ENCODE measurements at regions not wholly inside any gene's neighbourhood (a gene's known extent, or its start where the extent isn't known, plus 50 kb on each side); places are given as distances from the start of the nearest gene placed in this dataset.
A peak's percentile ranks its signal among the peaks of the same experiment; 100 is the strongest.

GRCh38 chr7:52088008-52088901 is 771.6 kb upstream of the COBL start:
- H3K4me3 ChIP-seq (ENCODE audit: low read depth, low read length), result peak overlapping the region; percentile 21

DNA sequence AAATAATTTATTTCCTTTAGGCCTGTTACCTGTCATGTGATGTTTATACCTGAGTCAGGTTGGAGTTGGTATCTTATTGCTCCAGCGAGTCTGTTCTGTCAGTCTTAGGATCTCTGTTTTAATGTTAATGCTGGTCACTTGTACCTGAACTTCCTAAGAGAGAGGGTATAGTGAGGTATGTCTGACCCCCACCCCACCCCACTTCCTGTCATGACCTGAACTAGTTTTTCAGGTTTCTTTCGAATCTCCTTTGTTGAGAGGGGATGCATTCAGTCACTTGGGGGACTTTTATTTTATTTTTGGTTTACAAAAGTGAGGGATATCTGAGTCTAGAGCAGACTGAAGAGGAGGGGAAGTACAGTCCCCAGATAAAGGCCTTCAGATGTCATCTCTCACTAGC is 769.0 kb upstream of the COBL start:
- no peak overlapping the region for H3K4me3 ChIP-seq (ENCODE audit: low read depth, low read length)

DNA sequence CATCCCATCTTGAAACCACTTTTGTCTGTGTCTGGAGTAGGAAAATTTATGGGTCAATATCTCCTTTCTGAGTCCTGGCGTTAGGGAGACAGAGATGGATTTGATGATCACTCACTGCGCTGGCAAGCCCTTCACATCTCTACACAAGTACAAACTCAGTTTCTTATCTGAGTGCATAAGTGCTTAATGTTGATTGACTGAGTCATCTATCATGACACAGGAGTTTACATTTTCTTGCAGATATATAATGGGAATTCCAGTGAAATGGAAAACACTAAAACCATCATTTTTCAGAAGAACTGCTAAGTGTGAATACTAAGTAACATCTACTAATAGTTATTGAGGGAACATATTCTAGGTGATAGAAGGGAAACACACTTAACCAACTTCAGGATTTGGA is 763.9 kb upstream of the COBL start:
- no peak overlapping the region for H3K4me3 ChIP-seq (ENCODE audit: low read depth, low read length)

DNA sequence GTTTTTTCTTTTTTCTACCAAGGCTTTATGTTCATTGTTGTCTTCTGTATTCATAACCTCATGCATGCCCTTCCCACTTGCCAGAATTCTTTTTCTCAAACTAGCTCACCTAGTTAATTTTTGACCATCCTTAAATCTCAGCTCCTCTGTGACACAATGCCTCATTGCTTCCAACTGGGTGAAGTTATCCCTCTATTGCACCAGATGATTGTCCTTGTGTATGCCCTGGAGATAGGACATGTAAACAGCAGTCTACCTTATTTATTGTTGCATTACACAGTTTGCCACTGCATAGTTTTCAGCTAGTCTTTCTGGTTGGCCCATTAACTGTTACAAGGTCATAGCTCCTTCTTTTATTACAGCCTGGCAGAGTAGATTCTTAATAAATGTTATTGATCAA is 763.1 kb upstream of the COBL start:
- no peak overlapping the region for H3K4me3 ChIP-seq (ENCODE audit: low read depth, low read length)

DNA sequence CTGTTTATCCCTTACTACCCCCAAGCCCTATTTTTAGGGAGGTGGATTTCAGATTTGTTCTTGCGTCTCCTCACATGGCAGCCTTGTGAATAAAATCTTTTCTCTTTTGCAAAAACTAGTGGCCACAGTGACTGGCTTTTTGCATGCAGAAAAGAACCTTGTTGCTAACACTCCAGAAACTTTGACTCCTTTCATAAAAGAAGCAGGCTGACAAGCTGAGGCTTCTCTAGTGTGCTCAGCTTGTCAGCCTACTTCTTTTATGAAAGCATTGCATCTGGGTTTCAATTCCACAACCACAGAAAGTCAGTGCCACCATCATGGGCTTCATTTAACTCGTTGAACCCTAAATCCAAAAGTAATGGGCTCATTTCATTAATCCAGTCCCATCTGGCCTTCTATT is 761.0 kb upstream of the COBL start:
- no peak overlapping the region for H3K4me3 ChIP-seq (ENCODE audit: low read depth, low read length)

DNA sequence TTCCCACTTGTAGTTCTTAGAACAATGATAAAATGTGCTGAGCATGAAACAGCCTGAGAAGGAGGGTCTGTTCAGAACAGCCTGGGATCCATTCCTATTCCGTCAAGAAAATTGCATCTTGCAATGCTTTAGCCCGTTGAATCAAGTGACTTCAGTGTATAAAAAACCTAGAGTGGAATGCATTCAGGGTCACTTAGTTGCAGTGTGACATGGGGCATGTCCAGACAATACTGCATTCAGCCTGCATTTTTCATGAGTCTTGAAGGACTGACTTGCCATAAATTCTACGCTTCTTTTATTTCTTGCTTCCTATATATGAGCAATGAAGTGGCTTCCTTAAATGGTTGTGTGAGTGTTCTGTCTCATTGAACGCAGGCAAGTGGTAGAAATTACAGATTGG is 758.3 kb upstream of the COBL start:
- H3K4me3 ChIP-seq (ENCODE audit: low read depth, low read length), result no peak overlapping the region

GRCh38 chr7:52074071-52074470 is 757.5 kb upstream of the COBL start:
- H3K4me3 ChIP-seq (ENCODE audit: low read depth, low read length), result no peak overlapping the region

- H3K4me3 ChIP-seq (ENCODE audit: low read depth, low read length), result no peak overlapping the region
Measured at GRCh38 chr7:52071744-52072143, 755.1 kb upstream of the COBL start.

DNA sequence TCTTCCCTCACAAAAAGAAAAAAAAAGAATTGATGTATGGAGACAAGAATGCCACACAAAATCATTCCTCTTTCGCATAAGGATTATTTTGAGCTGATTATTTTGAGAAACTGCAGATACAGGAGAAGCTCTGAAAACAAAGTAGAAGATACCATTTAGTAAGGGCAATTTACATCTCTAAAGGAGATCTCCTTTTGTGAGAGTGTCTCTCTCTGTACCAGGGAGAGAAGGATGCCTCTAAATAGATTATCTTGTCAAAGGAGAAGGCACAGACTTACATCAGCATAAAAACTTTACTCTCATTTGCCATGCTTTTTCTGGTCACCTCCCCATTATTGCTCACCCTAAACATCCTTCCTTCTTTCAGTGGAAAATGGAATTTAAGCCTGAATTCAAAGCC is 747.9 kb upstream of the COBL start:
- H3K4me3 ChIP-seq (ENCODE audit: low read depth, low read length), result no peak overlapping the region

DNA sequence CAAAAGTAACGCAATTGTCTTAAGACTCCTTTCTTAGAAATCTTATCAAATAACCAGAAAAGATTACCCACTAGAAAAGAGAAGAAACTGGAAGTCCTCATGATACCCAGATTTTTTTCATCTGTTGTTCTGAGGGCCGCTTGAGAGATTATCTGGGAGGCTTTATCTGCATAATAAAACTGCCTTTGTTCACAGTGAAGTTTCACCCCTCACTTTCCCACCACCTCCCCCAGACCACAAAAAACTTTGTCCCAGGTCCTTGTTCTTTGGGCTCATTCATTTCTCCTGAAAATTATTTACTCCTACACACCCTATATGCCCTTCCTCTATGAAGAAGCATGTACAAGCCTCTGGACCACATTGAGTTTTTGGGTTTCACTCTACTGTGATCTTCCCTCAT is 745.1 kb upstream of the COBL start:
- H3K4me3 ChIP-seq (ENCODE audit: low read depth, low read length), result no peak overlapping the region

DNA sequence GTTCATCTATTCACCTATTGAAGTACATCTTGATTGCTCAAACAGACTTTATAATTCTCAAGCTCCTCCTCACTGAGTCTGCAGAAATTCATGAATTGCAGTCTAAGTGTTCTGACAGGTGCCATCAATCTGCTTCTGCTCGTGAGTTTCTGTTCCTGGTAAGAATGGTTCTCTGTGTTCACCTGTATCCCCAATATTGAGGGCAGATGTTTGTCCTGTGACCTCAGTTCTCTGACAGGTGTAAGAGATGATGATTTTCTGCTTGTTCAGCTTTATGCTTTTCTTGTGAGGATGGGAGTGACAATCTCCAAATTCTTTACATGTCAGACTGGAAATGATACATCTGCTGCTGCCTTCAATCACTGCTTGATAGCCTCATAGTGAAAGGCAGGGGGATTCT is 736.9 kb upstream of the COBL start:
- no peak overlapping the region for H3K4me3 ChIP-seq (ENCODE audit: low read depth, low read length)

DNA sequence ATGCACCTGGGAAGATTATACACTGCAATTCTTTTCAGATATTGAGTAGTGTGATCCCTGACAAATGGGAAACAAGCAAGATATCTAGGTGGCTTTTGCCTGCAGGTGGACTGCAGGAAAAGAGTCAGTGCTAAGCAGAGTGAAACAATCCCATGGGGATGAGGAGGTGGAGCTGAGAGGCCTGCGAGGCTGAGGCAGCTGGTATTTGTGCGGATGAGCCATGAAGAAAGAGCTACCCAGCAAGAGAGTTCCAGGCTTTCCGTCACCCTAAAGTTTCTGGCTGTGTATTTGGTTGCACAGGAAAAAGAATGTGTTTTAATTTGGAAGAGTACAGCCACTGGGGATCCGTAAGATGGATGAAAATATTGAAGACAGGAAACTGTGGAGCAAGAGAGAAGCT is 714.1 kb upstream of the COBL start:
- no peak overlapping the region for H3K4me3 ChIP-seq (ENCODE audit: low read depth, low read length)

DNA sequence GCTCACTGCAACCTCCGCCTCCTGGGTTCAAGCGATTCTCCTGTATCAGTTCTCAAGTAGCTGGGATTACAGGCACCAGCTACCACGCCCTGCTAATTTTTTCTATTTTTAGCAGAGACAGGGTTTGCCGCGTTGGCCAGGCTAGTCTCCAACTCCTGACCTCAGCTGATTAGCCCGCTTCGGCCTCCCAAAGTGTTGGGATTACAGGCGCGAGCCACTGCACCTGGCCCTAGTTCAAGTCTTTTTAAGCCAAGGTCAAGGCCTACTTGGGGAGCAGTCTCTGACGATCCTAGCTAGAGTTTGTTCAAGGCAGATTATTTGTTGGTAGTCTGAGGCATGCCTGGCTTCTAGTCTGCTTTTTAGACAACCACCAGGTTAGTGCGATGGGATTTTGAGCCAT is 709.5 kb upstream of the COBL start:
- no peak overlapping the region for H3K4me3 ChIP-seq (ENCODE audit: low read depth, low read length)

DNA sequence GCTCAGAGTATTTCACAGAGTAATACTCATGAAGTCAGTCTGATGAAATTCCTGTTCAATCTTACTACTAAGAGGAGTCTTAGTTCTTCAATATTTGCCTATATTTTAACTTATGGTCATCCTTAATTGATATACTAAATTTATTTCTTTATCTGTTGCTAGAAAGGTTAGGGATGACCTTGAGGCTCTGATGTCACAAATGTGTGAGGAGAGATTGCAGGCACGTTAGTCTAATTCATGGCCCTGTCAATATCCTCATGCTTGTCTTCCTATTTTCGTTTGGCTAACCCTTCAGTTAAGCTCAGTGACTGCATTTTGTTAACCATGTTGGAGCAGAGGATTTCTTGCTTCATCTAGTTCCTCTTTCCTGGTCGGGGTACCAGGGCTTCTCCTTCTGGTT is 704.7 kb upstream of the COBL start:
- H3K4me3 ChIP-seq (ENCODE audit: low read depth, low read length), result no peak overlapping the region

DNA sequence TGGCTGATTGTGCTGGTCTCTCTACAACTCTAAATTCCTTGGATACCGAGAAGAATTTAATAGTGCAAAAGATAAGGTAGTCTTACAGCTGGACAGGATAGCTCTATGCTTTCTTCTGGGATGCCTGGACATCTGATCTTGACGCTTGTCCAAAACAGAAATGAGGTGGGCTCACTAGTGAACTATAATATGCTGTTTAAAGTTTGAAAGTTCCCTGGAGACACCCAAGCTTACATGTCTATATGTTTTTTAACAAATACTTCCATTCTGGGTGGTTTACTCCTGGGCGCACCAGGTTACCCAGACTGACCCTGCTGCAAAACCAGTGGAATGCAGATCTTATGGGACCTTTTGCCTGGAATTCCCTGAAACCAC is 702.1 kb upstream of the COBL start:
- H3K4me3 ChIP-seq (ENCODE audit: low read depth, low read length), result no peak overlapping the region

- H3K4me3 ChIP-seq (ENCODE audit: low read depth, low read length), result no peak overlapping the region
Measured at GRCh38 chr7:52017802-52018679, 701.4 kb upstream of the COBL start.

- no peak overlapping the region for H3K4me3 ChIP-seq (ENCODE audit: low read depth, low read length)
Measured at GRCh38 chr7:52009181-52009580, 692.6 kb upstream of the COBL start.

- H3K4me3 ChIP-seq (ENCODE audit: low read depth, low read length), result no peak overlapping the region
Measured at GRCh38 chr7:52006674-52007073, 690.1 kb upstream of the COBL start.

DNA sequence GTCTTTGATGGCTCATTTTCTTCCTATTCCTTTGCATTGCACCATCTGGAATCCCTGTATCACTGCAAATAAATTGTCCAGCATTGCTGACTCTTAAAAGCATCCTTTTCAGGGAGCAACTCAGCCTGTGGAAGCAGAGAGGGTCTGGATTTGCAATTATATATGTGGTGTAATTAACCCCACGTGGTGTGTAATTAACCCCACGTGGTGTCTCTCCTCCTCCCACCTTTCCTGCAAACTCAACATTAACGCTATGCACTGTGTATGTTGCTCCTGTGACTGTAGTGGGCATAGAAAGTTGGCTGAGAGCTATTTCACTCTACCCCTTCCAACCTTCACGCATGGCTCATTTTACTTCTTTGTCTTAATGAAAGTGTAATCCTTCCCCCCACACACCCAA is 689.0 kb upstream of the COBL start:
- H3K4me3 ChIP-seq (ENCODE audit: low read depth, low read length), result no peak overlapping the region

GRCh38 chr7:51995596-51996179 is 679.1 kb upstream of the COBL start:
- no peak overlapping the region for H3K4me3 ChIP-seq (ENCODE audit: low read depth, low read length)

DNA sequence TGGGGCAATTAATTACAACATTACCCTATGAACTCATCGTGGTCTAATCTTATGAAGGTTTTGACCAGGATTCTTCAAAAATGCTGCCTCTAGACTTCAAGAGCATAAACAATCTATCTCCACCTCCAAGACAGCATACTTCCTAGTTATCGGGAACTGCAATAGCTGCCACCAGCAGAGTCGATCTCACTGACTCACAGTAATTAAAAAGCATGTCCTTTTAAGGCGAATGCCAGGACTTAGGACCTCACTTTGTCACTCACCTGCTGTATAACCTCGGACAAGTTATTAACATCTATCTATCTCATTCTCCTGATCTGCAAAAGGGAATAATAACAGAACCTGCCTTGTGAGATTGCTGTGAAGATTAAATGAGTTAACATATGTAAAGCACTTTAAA is 666.0 kb upstream of the COBL start:
- no peak overlapping the region for H3K4me3 ChIP-seq (ENCODE audit: low read depth, low read length)

DNA sequence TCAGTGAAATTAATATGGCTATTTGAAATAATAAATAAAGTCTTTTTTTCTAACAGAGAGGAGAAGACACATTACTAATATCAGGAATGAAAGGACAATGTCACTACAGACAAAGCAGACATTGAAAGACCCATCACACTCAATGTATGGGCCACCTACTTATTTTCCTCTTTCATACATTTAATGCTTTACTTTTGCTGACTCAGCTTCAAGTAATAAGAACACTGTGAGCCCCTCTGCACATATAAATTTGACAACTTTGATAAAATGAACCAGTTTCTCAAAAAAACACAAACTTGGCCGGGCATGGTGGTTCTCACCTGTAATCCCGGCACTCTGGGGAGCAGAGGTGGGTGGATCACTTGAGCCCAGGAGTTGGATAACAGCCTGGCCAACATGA is 664.2 kb upstream of the COBL start:
- no peak overlapping the region for H3K4me3 ChIP-seq (ENCODE audit: low read depth, low read length)

Data from iPS-11a (cell line).